Neural progenitor cell (in vitro differentiated cells): ENCODE measurements at regions not wholly inside any gene's neighbourhood (a gene's known extent, or its start where the extent isn't known, plus 50 kb on each side); places are given as distances from the start of the nearest gene placed in this dataset.

Experiments used
- EZH2 ChIP-seq: fragments of 200-600 bp; sonication (generic); IDR thresholded peaks from 2 replicates; pipeline ENCODE4 v1.6.1; 2017; ENCODE audit warnings: antibody characterized with exemption, mild to moderate bottlenecking, moderate library complexity
- TF ChIP-seq, protein P1 (sequence below): fragments of 200-600 bp; sonication (generic); IDR thresholded peaks from 2 replicates; pipeline ENCODE4 v1.5.1; 2017; ENCODE audit warnings: antibody characterized with exemption, mild to moderate bottlenecking

DNA sequence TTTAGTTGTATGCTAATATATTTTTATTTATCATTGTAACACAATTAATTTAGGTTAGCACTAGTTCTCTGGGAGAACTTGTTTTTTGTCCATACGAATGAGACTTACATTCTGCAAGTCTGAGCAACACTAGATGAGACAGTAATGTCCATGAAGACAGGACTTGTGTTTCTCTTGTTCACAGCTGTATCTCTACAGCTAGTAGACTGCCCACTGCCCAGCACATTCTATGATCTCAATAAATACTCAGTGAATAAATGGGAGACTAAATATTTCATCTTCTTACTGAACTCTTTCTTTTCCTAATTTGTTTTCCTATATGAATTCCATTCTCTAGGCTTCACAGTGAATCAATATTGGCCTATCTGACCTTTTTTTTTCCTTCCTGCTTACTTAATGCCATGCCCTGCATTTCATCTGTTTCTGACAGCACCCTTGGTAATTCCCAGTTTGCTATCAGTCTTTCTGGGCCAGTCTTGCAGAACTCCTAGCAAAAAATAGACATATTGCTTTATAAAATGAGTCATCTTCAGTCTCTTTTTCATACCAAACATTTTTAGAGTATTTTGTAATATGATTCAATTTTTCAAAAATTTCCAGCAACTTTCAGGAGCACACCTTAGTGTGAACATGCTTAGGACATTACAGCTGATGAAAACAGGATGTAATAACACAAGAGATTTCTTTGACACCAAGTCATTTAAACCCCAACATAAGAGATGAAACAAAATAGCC is 185.5 kb upstream of the ATP2B1 start:
- TF ChIP-seq, protein P1, sequence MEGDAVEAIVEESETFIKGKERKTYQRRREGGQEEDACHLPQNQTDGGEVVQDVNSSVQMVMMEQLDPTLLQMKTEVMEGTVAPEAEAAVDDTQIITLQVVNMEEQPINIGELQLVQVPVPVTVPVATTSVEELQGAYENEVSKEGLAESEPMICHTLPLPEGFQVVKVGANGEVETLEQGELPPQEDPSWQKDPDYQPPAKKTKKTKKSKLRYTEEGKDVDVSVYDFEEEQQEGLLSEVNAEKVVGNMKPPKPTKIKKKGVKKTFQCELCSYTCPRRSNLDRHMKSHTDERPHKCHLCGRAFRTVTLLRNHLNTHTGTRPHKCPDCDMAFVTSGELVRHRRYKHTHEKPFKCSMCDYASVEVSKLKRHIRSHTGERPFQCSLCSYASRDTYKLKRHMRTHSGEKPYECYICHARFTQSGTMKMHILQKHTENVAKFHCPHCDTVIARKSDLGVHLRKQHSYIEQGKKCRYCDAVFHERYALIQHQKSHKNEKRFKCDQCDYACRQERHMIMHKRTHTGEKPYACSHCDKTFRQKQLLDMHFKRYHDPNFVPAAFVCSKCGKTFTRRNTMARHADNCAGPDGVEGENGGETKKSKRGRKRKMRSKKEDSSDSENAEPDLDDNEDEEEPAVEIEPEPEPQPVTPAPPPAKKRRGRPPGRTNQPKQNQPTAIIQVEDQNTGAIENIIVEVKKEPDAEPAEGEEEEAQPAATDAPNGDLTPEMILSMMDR: no peak
- TF ChIP-seq EZH2: no peak
